Effector memory CD8-positive, alpha-beta T cell (primary cell): ENCODE measurements at regions not wholly inside any gene's neighbourhood (a gene's known extent, or its start where the extent isn't known, plus 50 kb on each side); places are given as distances from the start of the nearest gene placed in this dataset.

ENCODE experiments used
- ATAC-seq: fragments of 150-1000 bp; cut with Tn5 transposase; replicated peaks from 2 replicates; pipeline ENCODE4 v1.10.0; 2021; ENCODE audit warnings: mild to moderate bottlenecking, moderate library complexity
- DNase-seq, 3 experiments: peaks; one replicate each; pipeline ENCODE4 v3.0.0; 2021
- H3K27ac Mint-ChIP-seq, 2 donors: one replicate each; pipeline ENCODE4 v1.8.0; 2022; ENCODE audit warnings: mild to moderate bottlenecking in 2 of 2, mixed read lengths in 2 of 2, moderate library complexity in 2 of 2
- H3K27me3 Mint-ChIP-seq, 2 donors: one replicate each; pipeline ENCODE4 v1.8.0; 2022; ENCODE audit warnings: mixed read lengths in 2 of 2
- H3K36me3 Mint-ChIP-seq: one replicate; pipeline ENCODE4 v1.8.0; 2022; ENCODE audit warnings: mild to moderate bottlenecking, moderate library complexity, mixed read lengths; ENCODE audit not compliant: insufficient read depth
- H3K4me1 Mint-ChIP-seq, 2 donors: one replicate each; pipeline ENCODE4 v1.8.0; 2022; ENCODE audit warnings: low read depth in 2 of 2, mixed read lengths in 2 of 2
- H3K4me3 Mint-ChIP-seq, 2 donors: one replicate each; pipeline ENCODE4 v1.8.0; 2022; ENCODE audit warnings: mild to moderate bottlenecking in 2 of 2, mixed read lengths in 2 of 2, moderate library complexity in 2 of 2
- H3K9me3 Mint-ChIP-seq, 2 donors: one replicate each; pipeline ENCODE4 v1.8.0; 2022; ENCODE audit warnings: mixed read lengths in 2 of 2

GRCh38 chr3:113079218-113079961, 88.6 kb downstream of the GTPBP8 start:
- Mint-ChIP-seq H3K27ac (no peak overlapping the region), H3K4me3 (no peak overlapping the region), H3K4me1 (no peaks in the 10 kb centered on the region), H3K9me3 (no peaks in the 10 kb centered on the region), H3K27me3 (no peaks in the 10 kb centered on the region), H3K36me3 (peaks cover 3% of the 10 kb centered on the region)
- ATAC-seq (no peak), DNase-seq (no peak)

DNA sequence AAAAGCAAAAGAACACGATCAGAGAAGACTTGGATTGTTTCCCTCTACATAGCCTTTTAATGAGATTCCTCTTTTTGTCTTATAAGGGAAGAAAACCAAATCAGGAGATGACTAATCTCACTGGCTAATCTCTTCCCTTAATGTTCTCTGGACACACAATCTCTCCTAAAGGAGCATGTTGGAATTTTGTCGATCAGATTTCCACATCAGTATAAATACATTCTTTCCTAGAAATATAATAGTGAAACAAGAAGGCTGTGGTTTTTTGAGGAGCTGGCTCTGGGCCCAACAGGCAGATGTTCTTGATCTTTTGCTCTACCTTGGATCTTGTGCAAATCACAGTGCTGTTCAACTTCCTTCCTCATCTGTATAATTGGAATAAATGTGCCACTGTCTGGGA, 94.0 kb downstream of the GTPBP8 start:
- H3K4me3 Mint-ChIP-seq: no peak overlapping the region
- peaks cover 0 to 2% of the 10 kb centered on the region in 2 donors for H3K4me1 Mint-ChIP-seq
- H3K27ac Mint-ChIP-seq: no peak overlapping the region
- H3K9me3 Mint-ChIP-seq: no peaks in the 10 kb centered on the region
- ATAC-seq: no peak
- no peaks in the 10 kb centered on the region for H3K27me3 Mint-ChIP-seq
- peaks cover 7% of the 10 kb centered on the region for H3K36me3 Mint-ChIP-seq
- no peak for DNase-seq

- peaks cover 0 to 2% of the 10 kb centered on the region in 2 donors for H3K4me1 Mint-ChIP-seq
- no peaks in the 10 kb centered on the region for H3K27me3 Mint-ChIP-seq
- no peak for ATAC-seq
- no peaks in the 10 kb centered on the region for H3K9me3 Mint-ChIP-seq
- H3K36me3 Mint-ChIP-seq: peaks cover 7% of the 10 kb centered on the region
- no peak for DNase-seq
- H3K4me3 Mint-ChIP-seq: no peak overlapping the region
- H3K27ac Mint-ChIP-seq: no peak overlapping the region
These were observed 96.0 kb downstream of the GTPBP8 start for GRCh38 chr3:113086560-113087461.

- no peak overlapping the region for H3K27ac Mint-ChIP-seq
- H3K4me3 Mint-ChIP-seq: no peak overlapping the region
- H3K36me3 Mint-ChIP-seq: peaks cover 3% of the 10 kb centered on the region
- ATAC-seq (no peak), DNase-seq (no peak)
- peaks cover 0 to 2% of the 10 kb centered on the region in 2 donors for H3K4me1 Mint-ChIP-seq
- no peaks in the 10 kb centered on the region for H3K9me3 Mint-ChIP-seq
- no peaks in the 10 kb centered on the region for H3K27me3 Mint-ChIP-seq
These were observed 97.8 kb downstream of the GTPBP8 start for GRCh38 chr3:113088616-113089015.

GRCh38 chr3:113091417-113091816, 100.6 kb downstream of the GTPBP8 start:
- H3K27me3 Mint-ChIP-seq: no peaks in the 10 kb centered on the region
- H3K27ac Mint-ChIP-seq: no peak overlapping the region
- no peaks in the 10 kb centered on the region for H3K9me3 Mint-ChIP-seq
- peaks cover 3% of the 10 kb centered on the region for H3K36me3 Mint-ChIP-seq
- no peak overlapping the region for H3K4me3 Mint-ChIP-seq
- no peak for ATAC-seq
- DNase-seq: no peak
- no peaks in the 10 kb centered on the region for H3K4me1 Mint-ChIP-seq

- H3K27me3 Mint-ChIP-seq: no peaks in the 10 kb centered on the region
- no peak overlapping the region for H3K4me3 Mint-ChIP-seq
- peaks cover 3% of the 10 kb centered on the region for H3K36me3 Mint-ChIP-seq
- H3K4me1 Mint-ChIP-seq: no peaks in the 10 kb centered on the region
- DNase-seq (no peak), ATAC-seq (no peak)
- no peak overlapping the region for H3K27ac Mint-ChIP-seq
- no peaks in the 10 kb centered on the region for H3K9me3 Mint-ChIP-seq
These were observed 102.0 kb downstream of the GTPBP8 start for GRCh38 chr3:113092746-113093145.

DNA sequence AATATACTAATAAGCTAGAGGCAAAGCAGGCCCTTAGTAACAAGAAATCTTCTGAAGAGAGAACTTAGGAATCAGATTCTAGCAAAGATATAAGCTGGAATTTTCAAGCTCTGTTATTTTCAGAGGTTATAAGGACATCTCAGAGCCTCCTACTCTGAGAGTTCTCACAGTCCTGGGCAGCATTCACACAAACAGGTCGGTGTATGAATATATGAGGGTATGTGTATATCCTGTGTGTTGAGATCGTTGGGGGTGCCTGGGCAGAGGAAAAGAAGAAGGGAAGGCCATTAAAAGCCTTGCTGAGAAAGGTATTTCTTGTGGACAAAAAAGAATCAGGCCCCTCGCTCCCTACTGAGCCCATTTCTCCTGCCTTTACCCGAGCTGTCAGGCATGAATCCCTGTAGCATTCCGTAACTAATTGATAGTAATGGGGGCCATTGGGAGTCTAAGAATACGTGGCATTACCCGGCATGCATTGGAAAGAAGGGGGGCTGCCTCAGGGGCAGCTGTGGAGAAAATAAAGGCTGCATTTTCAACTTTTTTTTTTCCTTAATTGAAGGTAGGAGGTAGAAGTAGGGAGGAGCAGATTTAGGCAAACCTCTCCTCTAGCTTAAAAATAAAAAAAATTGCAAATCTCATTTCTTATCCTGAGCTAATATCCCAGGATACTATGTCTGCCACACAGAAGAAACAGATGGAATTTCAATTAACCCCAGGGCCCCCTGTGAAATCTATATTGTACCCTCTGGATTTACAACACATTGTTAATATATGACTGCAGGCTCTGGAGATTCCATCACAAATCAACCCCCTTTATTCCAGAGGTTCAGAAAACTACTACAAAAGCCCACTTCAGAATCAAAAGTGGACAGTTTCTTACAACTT, 103.8 kb downstream of the GTPBP8 start:
- DNase-seq (no peak), ATAC-seq (no peak)
- no peaks in the 10 kb centered on the region for H3K4me1 Mint-ChIP-seq
- no peak overlapping the region for H3K4me3 Mint-ChIP-seq
- H3K36me3 Mint-ChIP-seq: no peaks in the 10 kb centered on the region
- no peak overlapping the region for H3K27ac Mint-ChIP-seq
- H3K9me3 Mint-ChIP-seq: no peaks in the 10 kb centered on the region
- H3K27me3 Mint-ChIP-seq: no peaks in the 10 kb centered on the region

GRCh38 chr3:113096188-113096892, 105.6 kb downstream of the GTPBP8 start:
- DNase-seq (no peak), ATAC-seq (no peak)
- no peaks in the 10 kb centered on the region for H3K4me1 Mint-ChIP-seq
- H3K36me3 Mint-ChIP-seq: no peaks in the 10 kb centered on the region
- no peak overlapping the region for H3K4me3 Mint-ChIP-seq
- H3K27ac Mint-ChIP-seq: no peak overlapping the region
- no peaks in the 10 kb centered on the region for H3K9me3 Mint-ChIP-seq
- H3K27me3 Mint-ChIP-seq: no peaks in the 10 kb centered on the region

- ATAC-seq (no peak), DNase-seq (no peak)
- H3K4me3 Mint-ChIP-seq: no peak overlapping the region
- H3K27me3 Mint-ChIP-seq: no peaks in the 10 kb centered on the region
- H3K9me3 Mint-ChIP-seq: no peaks in the 10 kb centered on the region
- no peak overlapping the region for H3K27ac Mint-ChIP-seq
- H3K4me1 Mint-ChIP-seq: no peaks in the 10 kb centered on the region
- H3K36me3 Mint-ChIP-seq: no peaks in the 10 kb centered on the region
These were observed 107.2 kb downstream of the GTPBP8 start for GRCh38 chr3:113097960-113098447.

GRCh38 chr3:113100063-113100462, 109.3 kb downstream of the GTPBP8 start:
- Mint-ChIP-seq H3K27ac (no peak overlapping the region), H3K9me3 (no peaks in the 10 kb centered on the region), H3K4me1 (no peaks in the 10 kb centered on the region), H3K36me3 (no peaks in the 10 kb centered on the region), H3K4me3 (no peak overlapping the region), H3K27me3 (no peaks in the 10 kb centered on the region)
- DNase-seq (no peak), ATAC-seq (no peak)

GRCh38 chr3:113103588-113103987, 107.8 kb upstream of the BOC start:
- no peak for ATAC-seq
- H3K36me3 Mint-ChIP-seq: no peaks in the 10 kb centered on the region
- no peaks in the 10 kb centered on the region for H3K9me3 Mint-ChIP-seq
- no peaks in the 10 kb centered on the region for H3K27me3 Mint-ChIP-seq
- H3K27ac Mint-ChIP-seq: no peak overlapping the region
- DNase-seq: no peak
- no peak overlapping the region for H3K4me3 Mint-ChIP-seq
- no peaks in the 10 kb centered on the region for H3K4me1 Mint-ChIP-seq

- Mint-ChIP-seq H3K36me3 (no peaks in the 10 kb centered on the region), H3K27ac (no peak overlapping the region), H3K4me1 (no peaks in the 10 kb centered on the region), H3K27me3 (no peaks in the 10 kb centered on the region), H3K4me3 (no peak overlapping the region), H3K9me3 (no peaks in the 10 kb centered on the region)
- ATAC-seq (no peak), DNase-seq (no peak)
These were observed 106.8 kb upstream of the BOC start for GRCh38 chr3:113104357-113105092.
